Loucy (cell line): ENCODE measurements at regions not wholly inside any gene's neighbourhood (a gene's known extent, or its start where the extent isn't known, plus 50 kb on each side); places are given as distances from the start of the nearest gene placed in this dataset.

Source experiments
- H2AFZ ChIP-seq: fragments of 200-600 bp; sonication (generic); 2 replicates; pipeline ENCODE4 v1.6.0; 2016; ENCODE audit warnings: antibody characterized with exemption, mild to moderate bottlenecking, low read length, moderate library complexity
- H3F3A ChIP-seq: fragments of 200-600 bp; 2 replicates; pipeline ENCODE4 v1.6.0; 2016; ENCODE audit warnings: antibody characterized with exemption, low read depth, mild to moderate bottlenecking
- H3K27me3 ChIP-seq: fragments of 200-600 bp; sonication (generic); 2 replicates; pipeline ENCODE4 v1.6.1; 2014; ENCODE audit warnings: low read length, mild to moderate bottlenecking; ENCODE audit not compliant: insufficient read depth, poor library complexity, severe bottlenecking
- H3K36me3 ChIP-seq: fragments of 200-600 bp; sonication (generic); 2 replicates; pipeline ENCODE4 v1.6.1; 2016; ENCODE audit warnings: low read length; ENCODE audit not compliant: insufficient read depth
- H3K4me1 ChIP-seq: fragments of 200-600 bp; sonication (generic); 2 replicates; pipeline ENCODE4 v1.5.1; 2014; ENCODE audit warnings: low read length, mild to moderate bottlenecking; ENCODE audit not compliant: insufficient read depth, poor library complexity, severe bottlenecking
- H3K4me2 ChIP-seq: fragments of 200-600 bp; sonication (generic); 2 replicates; pipeline ENCODE4 v1.6.0; 2014; ENCODE audit warnings: antibody characterized with exemption, low read length, low read depth, mild to moderate bottlenecking; ENCODE audit not compliant: poor library complexity, severe bottlenecking
- H3K4me3 ChIP-seq: fragments of 200-600 bp; sonication (generic); 2 replicates; pipeline ENCODE4 v1.5.1; 2014; ENCODE audit warnings: low read length, mild to moderate bottlenecking, mixed read lengths; ENCODE audit not compliant: poor library complexity, severe bottlenecking
- H3K79me2 ChIP-seq: fragments of 200-600 bp; sonication (generic); 2 replicates; pipeline ENCODE4 v1.6.1; 2014; ENCODE audit warnings: low read length; ENCODE audit not compliant: insufficient read depth
- H3K9ac ChIP-seq: fragments of 200-600 bp; sonication (generic); 2 replicates; pipeline ENCODE4 v1.6.0; 2014; ENCODE audit warnings: mild to moderate bottlenecking, low read depth, low read length, moderate library complexity; ENCODE audit not compliant: poor library complexity, severe bottlenecking
- H3K9me2 ChIP-seq: fragments of 200-600 bp; sonication (generic); replicated peaks from 2 replicates; pipeline ENCODE4 v1.6.1; 2016; ENCODE audit warnings: low read depth, low read length, mixed read lengths
- H3K9me3 ChIP-seq: fragments of 200-600 bp; sonication (generic); 2 replicates; pipeline ENCODE4 v1.6.1; 2014; ENCODE audit warnings: mild to moderate bottlenecking, antibody characterized with exemption, low read length, low read depth; ENCODE audit not compliant: insufficient read depth
- H4K20me1 ChIP-seq: fragments of 200-600 bp; sonication (generic); 2 replicates; pipeline ENCODE4 v1.6.0; 2014; ENCODE audit warnings: antibody characterized with exemption, low read length, mild to moderate bottlenecking; ENCODE audit not compliant: insufficient read depth, poor library complexity, severe bottlenecking
- EZH2phosphoT487 ChIP-seq: fragments of 200-600 bp; IDR thresholded peaks from 2 replicates; pipeline ENCODE4 v1.6.1; 2018; ENCODE audit warnings: antibody characterized with exemption, mild to moderate bottlenecking, moderate library complexity, borderline replicate concordance
- TF ChIP-seq, protein P1 (sequence below): fragments of 200-600 bp; sonication (generic); conservative IDR thresholded peaks from 2 replicates; pipeline ENCODE4 v1.5.1; 2014; ENCODE audit warnings: mild to moderate bottlenecking, antibody characterized with exemption, low read length

- Histone ChIP-seq H3K79me2 (no peaks in the 10 kb centered on the region), H3K4me3 (no peak overlapping the region), H3K9ac (no peak overlapping the region), H3K36me3 (no peaks in the 10 kb centered on the region), H3K4me1 (no peaks in the 10 kb centered on the region), H4K20me1 (no peaks in the 10 kb centered on the region), H3K4me2 (no peak overlapping the region), H3K9me3 (no peaks in the 10 kb centered on the region), H3K9me2 (no peaks in the 10 kb centered on the region), H3F3A (no peaks in the 10 kb centered on the region), H2AFZ (no peak overlapping the region), H3K27me3 (no peaks in the 10 kb centered on the region)
- no peak for TF ChIP-seq EZH2phosphoT487
Measured at GRCh38 chr18:77671456-77672167, 422.0 kb downstream of the GALR1 start.

DNA sequence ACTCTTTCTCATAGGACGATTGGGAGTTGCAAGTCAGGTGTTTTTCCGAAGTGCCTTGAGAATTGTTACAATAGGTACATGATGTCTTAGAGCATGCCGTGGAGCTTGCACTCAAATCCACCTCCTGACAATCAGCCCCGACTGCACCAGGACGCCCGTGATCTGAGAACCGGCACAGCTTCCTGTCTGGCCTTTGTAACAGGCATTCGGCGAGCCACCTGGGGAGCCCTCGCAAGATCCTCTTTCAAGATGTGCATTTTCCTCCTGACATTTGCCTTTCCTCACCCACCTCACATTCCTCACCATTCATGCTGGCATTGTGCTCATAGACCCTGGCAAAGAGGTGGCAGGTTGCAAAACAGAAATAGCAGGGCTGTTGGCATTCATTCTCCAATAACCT is 427.3 kb downstream of the GALR1 start:
- Histone ChIP-seq H3K27me3 (no peaks in the 10 kb centered on the region), H4K20me1 (no peaks in the 10 kb centered on the region), H3K9me2 (no peaks in the 10 kb centered on the region), H2AFZ (peak overlapping the region; percentile 35; the same call in 1 of the 2 replicates), H3K9me3 (no peaks in the 10 kb centered on the region), H3K36me3 (no peaks in the 10 kb centered on the region), H3K79me2 (no peaks in the 10 kb centered on the region), H3K9ac (no peak overlapping the region), H3K4me1 (no peaks in the 10 kb centered on the region), H3K4me2 (no peak overlapping the region), H3K4me3 (no peak overlapping the region), H3F3A (no peaks in the 10 kb centered on the region)
- TF ChIP-seq, protein P1, sequence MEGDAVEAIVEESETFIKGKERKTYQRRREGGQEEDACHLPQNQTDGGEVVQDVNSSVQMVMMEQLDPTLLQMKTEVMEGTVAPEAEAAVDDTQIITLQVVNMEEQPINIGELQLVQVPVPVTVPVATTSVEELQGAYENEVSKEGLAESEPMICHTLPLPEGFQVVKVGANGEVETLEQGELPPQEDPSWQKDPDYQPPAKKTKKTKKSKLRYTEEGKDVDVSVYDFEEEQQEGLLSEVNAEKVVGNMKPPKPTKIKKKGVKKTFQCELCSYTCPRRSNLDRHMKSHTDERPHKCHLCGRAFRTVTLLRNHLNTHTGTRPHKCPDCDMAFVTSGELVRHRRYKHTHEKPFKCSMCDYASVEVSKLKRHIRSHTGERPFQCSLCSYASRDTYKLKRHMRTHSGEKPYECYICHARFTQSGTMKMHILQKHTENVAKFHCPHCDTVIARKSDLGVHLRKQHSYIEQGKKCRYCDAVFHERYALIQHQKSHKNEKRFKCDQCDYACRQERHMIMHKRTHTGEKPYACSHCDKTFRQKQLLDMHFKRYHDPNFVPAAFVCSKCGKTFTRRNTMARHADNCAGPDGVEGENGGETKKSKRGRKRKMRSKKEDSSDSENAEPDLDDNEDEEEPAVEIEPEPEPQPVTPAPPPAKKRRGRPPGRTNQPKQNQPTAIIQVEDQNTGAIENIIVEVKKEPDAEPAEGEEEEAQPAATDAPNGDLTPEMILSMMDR = no peak
- TF ChIP-seq EZH2phosphoT487 = no peak

GRCh38 chr18:77677536-77677935 is 427.9 kb downstream of the GALR1 start:
- no peak overlapping the region for H2AFZ ChIP-seq
- TF ChIP-seq, protein P1 = no peak
- TF ChIP-seq EZH2phosphoT487 = no peak
- no peaks in the 10 kb centered on the region for H3K79me2 ChIP-seq
- H3K4me1 ChIP-seq = no peaks in the 10 kb centered on the region
- no peaks in the 10 kb centered on the region for H4K20me1 ChIP-seq
- H3K4me3 ChIP-seq = no peak overlapping the region
- H3F3A ChIP-seq = no peaks in the 10 kb centered on the region
- no peak overlapping the region for H3K4me2 ChIP-seq
- no peaks in the 10 kb centered on the region for H3K9me2 ChIP-seq
- H3K9me3 ChIP-seq = no peaks in the 10 kb centered on the region
- no peaks in the 10 kb centered on the region for H3K27me3 ChIP-seq
- no peak overlapping the region for H3K9ac ChIP-seq
- no peaks in the 10 kb centered on the region for H3K36me3 ChIP-seq

DNA sequence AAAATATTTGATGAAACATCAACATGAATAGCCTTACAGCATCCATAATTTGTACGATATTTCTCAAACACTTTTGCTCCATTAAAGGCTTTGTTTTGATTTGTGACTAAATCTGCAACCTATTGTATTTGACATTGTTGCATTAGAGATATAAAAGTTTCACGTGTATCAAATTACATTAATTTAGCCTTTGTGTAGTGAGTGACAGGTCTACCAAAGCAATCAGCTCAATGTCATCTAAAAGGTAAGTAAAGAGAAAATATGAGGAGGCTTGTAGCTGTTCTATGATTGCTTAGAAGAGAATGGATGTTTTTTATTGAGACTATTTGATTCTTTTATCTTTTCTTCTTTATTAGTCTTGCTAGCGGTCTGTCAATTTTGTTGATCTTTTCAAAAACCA is 430.2 kb downstream of the GALR1 start:
- H3K79me2 ChIP-seq = no peaks in the 10 kb centered on the region
- no peak overlapping the region for H3K4me2 ChIP-seq
- H2AFZ ChIP-seq = no peak overlapping the region
- H3K9me3 ChIP-seq = no peaks in the 10 kb centered on the region
- no peak for TF ChIP-seq EZH2phosphoT487
- TF ChIP-seq, protein P1 = no peak
- no peak overlapping the region for H3K9ac ChIP-seq
- no peaks in the 10 kb centered on the region for H3K9me2 ChIP-seq
- no peaks in the 10 kb centered on the region for H4K20me1 ChIP-seq
- no peaks in the 10 kb centered on the region for H3K36me3 ChIP-seq
- H3K4me1 ChIP-seq = no peaks in the 10 kb centered on the region
- no peaks in the 10 kb centered on the region for H3F3A ChIP-seq
- H3K27me3 ChIP-seq = no peaks in the 10 kb centered on the region
- no peak overlapping the region for H3K4me3 ChIP-seq
